ENCODE measurements at regions not wholly inside any gene's neighbourhood (a gene's known extent, or its start where the extent isn't known, plus 50 kb on each side); places are given as distances from the start of the nearest gene placed in this dataset.

- no peak for DNase-seq (ENCODE audit: low read depth)
These were observed 351.9 kb downstream of the ENC1 start for GRCh38 chr5:74288448-74289108.

DNA sequence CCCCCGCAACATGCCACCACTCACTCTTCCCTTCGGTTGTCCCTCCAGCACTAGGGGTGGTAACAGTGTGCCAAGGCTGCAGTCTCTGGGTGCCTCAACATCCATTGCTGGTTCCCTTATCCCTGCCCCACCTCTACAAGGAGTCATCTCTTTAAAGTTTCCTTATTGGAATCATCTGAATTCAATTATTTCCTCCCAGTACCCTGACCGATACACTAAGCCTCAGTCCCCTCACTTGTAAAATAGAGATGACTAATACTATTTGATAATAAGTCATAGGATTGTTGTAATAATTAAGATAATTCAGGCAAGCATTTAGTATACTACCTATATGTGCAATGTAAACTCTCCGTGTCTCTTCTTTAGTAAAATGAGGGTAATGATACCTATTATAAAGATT is 352.5 kb downstream of the ENC1 start:
- no peak for DNase-seq (ENCODE audit: low read depth)

- no peak for DNase-seq (ENCODE audit: low read depth)
These were observed 353.5 kb downstream of the ENC1 start for GRCh38 chr5:74286734-74287695.

- no peak for DNase-seq (ENCODE audit: low read depth)
These were observed 354.8 kb downstream of the ENC1 start for GRCh38 chr5:74285675-74286280.

GRCh38 chr5:74282490-74282889 is 358.0 kb downstream of the ENC1 start:
- DNase-seq (ENCODE audit: low read depth): no peak

DNA sequence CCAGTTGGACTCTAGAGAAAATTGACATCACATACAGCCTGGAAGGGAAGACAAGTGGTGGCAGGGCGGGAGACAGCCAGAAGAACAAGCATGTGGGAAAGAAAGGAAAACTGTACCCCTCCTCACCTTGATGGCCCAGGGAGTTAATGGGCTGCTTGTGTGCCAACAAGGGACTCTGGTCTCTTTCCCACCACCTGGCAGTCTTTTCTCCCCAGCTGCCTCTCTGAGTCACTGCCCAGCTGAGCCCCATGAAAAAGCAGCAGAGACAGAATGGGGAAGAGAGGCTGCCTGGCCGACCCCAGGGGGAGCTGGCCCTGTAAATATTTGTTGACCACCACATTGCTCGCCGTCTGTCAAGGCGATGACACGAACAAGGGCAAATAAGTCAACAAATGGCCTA is 359.4 kb downstream of the ENC1 start:
- DNase-seq (ENCODE audit: low read depth): no peak

GRCh38 chr5:74280306-74280705 is 360.2 kb downstream of the ENC1 start:
- DNase-seq (ENCODE audit: low read depth): no peak

- DNase-seq (ENCODE audit: low read depth): no peak
These were observed 361.3 kb downstream of the ENC1 start for GRCh38 chr5:74279244-74279643.

DNA sequence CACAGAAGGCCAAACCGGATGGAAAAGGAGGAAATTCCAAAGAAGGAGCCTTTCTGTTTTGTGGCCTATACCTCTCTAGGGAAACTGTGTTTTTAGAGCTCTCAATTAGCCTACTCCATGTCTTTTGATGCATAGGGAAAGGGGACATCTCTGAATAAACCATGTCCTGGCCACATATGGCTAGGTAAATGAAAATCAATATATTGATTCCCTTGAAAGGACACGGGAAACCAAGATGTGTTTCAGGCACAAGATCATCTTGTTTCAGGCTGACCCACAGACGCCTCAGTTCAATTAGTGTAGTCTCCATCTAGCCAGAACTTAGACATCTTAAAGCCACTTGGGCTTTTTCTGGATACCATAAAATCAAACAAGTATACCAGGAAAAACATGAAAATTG is 363.1 kb downstream of the ENC1 start:
- DNase-seq (ENCODE audit: low read depth): no peak

GRCh38 chr5:74275171-74275992 is 365.1 kb downstream of the ENC1 start:
- DNase-seq (ENCODE audit: low read depth): no peak

- no peak for DNase-seq (ENCODE audit: low read depth)
These were observed 366.2 kb downstream of the ENC1 start for GRCh38 chr5:74274326-74274725.

DNA sequence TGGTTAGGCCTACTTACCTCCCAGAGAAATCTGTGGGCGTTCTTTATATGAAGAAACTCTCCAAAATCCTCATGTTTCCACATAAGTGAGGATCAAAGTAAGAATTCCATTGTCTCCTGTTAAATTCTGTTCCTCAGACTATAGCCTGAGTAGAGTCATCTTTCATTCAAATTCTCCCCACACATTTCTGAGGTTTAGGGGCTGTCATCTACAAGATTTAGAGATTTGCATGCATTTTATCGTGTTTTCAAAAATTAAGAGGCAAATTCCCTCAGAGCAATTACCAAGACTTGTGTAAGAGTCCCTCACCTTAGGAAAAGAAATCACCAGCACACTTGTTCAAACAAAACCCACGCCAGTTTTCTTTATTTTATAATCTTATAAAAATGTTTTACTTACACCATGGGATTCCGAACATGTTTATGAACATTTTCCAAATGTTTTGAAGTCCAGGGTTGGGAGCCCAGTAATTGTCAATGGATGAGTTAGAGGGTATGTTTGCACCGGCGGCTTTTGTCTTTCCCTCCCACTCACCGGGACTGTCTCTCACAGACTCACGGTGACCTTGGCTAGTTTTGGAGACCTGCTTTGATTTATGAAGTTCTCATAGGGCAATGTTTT is 367.6 kb downstream of the ENC1 start:
- DNase-seq (ENCODE audit: low read depth): no peak

GRCh38 chr5:74272024-74272775 is 368.3 kb downstream of the ENC1 start:
- no peak for DNase-seq (ENCODE audit: low read depth)

GRCh38 chr5:74268297-74268696 is 372.2 kb downstream of the ENC1 start:
- DNase-seq (ENCODE audit: low read depth): no peak

- no peak for DNase-seq (ENCODE audit: low read depth)
These were observed 373.7 kb downstream of the ENC1 start for GRCh38 chr5:74266836-74267235.

DNA sequence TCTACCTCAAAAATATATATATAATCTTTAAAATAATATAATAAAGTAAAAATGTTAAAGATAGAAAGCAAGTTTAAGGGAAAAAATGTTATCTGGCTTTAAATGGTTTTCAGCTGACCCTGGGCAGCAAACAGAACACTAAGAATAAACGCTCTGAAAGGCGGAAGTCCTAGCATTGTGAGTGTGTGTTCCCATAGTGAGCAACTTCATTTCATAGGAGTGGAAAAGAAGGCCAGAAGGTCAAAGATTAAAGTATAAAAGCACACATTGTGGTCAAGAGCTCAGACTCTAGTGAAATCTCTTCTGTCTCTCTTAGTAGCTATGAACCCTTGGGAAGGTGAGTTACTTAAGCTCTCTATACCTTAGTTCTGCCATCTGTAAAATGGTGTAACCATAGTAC is 374.4 kb downstream of the ENC1 start:
- DNase-seq (ENCODE audit: low read depth): no peak

DNA sequence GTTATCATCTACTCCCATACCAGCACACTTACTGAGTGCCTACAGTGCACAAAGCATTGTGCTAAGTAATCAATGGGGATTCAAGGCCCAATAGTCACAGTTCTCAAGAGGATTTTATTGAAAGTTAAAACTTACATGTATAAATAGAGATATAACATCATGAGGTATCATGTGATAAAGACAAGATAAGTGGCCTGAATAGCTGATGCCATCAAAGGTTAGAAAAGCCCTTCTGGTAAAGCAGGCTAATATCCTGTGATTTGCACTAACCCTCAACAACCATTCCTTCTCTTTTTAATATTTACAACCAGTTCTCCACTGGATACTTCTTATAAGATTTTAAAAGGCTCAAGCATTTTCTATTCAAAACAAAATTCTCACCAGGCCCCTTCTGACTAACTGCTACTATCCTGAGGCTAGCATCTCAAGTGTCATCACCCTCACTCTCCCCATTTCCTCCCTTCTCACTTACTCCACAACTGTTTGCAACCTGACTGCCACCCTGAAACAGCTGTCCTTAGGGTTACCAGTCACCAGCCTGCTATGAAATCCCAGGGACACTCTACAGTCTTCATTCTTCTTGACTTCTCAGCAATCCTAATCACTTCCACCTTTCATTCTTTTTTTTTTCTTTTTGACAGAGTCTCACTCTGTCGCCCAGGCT is 377.9 kb downstream of the ENC1 start:
- no peak for DNase-seq (ENCODE audit: low read depth)

DNA sequence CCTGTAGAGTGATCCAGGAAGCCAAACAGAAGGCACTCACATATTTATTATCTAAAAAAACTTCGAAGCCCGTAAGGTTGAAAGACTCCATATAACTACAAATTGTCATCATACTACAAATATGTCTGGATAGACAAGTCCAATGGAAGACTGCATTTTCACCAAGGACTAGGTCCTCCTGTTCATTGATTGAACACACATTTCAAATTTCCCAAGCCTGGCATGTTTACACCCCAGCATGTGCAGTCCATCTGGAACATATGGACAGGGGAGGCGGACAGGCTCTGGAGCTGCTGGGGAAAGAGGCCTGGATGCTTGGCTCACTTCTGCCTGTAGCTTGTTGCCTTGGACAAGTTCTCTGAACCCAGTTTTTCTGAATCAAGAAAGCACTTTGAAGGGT is 378.7 kb downstream of the ENC1 start:
- DNase-seq (ENCODE audit: low read depth): no peak

- DNase-seq (ENCODE audit: low read depth): no peak
These were observed 379.1 kb downstream of the ENC1 start for GRCh38 chr5:74261421-74261820.

DNA sequence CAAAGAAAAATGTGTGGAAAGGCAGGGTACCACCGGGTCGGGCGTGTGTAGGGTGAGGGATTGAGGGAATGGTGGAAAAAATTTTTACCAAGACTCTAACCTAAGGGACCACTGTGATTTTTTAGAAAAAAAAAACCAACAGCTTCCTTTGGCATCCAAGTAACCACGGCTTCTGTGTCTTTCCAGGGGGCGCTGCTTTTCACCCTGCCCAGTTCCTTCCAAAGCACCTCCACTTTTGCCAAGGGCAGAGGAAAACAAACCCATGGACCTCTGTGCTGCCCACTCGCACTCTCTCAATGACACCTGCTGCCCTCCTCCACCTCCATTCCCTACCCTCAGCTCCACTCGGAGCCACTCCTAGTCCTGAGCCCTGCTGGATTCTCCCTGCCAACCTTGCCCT is 381.0 kb downstream of the ENC1 start:
- DNase-seq (ENCODE audit: low read depth): no peak
